ENCODE measurements at regions not wholly inside any gene's neighbourhood (a gene's known extent, or its start where the extent isn't known, plus 50 kb on each side); places are given as distances from the start of the nearest gene placed in this dataset.
"Not testable (repeated sequence)": the region's sequence is repeated elsewhere in the genome, so short reads cannot be mapped to it uniquely, and the experiment has no call there.

- DNase-seq, result no peak
Measured at GRCh38 chr2:198604599-198604998, 800.2 kb downstream of the PLCL1 start.

- DNase-seq, result not testable (repeated sequence)
Measured at GRCh38 chr2:198602986-198603385, 798.6 kb downstream of the PLCL1 start.

- no peak for DNase-seq
Measured at GRCh38 chr2:198597648-198598047, 793.3 kb downstream of the PLCL1 start.

GRCh38 chr2:198596985-198597384 lies 792.6 kb downstream of the PLCL1 start:
- no peak for DNase-seq

- no peak for DNase-seq
Measured at GRCh38 chr2:198595721-198596120, 791.3 kb downstream of the PLCL1 start.

- no peak for DNase-seq
Measured at GRCh38 chr2:198591586-198591985, 787.2 kb downstream of the PLCL1 start.

- DNase-seq, result no peak
Measured at GRCh38 chr2:198587741-198588140, 783.3 kb downstream of the PLCL1 start.

GRCh38 chr2:198587240-198587639 lies 782.8 kb downstream of the PLCL1 start:
- DNase-seq, result no peak

- no peak for DNase-seq
Measured at GRCh38 chr2:198571393-198571792, 767.0 kb downstream of the PLCL1 start.

GRCh38 chr2:198558176-198558575 lies 753.8 kb downstream of the PLCL1 start:
- DNase-seq, result no peak

- DNase-seq, result peak in 1 of 2 experiments; percentile 45
Measured at GRCh38 chr2:198546122-198546521, 741.7 kb downstream of the PLCL1 start.

- no peak for DNase-seq
Measured at GRCh38 chr2:198545411-198545810, 741.0 kb downstream of the PLCL1 start.

GRCh38 chr2:198544461-198544860 lies 740.1 kb downstream of the PLCL1 start:
- no peak for DNase-seq

- DNase-seq, result no peak
Measured at GRCh38 chr2:198534756-198535155, 730.4 kb downstream of the PLCL1 start.

GRCh38 chr2:198525211-198525969 lies 721.0 kb downstream of the PLCL1 start:
- DNase-seq, result no peak

- DNase-seq, result no peak
Measured at GRCh38 chr2:198523710-198524109, 719.3 kb downstream of the PLCL1 start.

GRCh38 chr2:198518935-198519334 lies 714.5 kb downstream of the PLCL1 start:
- no peak for DNase-seq

GRCh38 chr2:198517976-198518375 lies 713.6 kb downstream of the PLCL1 start:
- no peak for DNase-seq

- not testable (repeated sequence) for DNase-seq
Measured at GRCh38 chr2:198508610-198509009, 704.2 kb downstream of the PLCL1 start.

GRCh38 chr2:198499539-198499938 lies 695.1 kb downstream of the PLCL1 start:
- DNase-seq, result no peak

- no peak for DNase-seq
Measured at GRCh38 chr2:198498516-198498915, 694.1 kb downstream of the PLCL1 start.

GRCh38 chr2:198498048-198498447 lies 693.7 kb downstream of the PLCL1 start:
- no peak for DNase-seq

GRCh38 chr2:198494931-198495330 lies 690.5 kb downstream of the PLCL1 start:
- no peak for DNase-seq

- DNase-seq, result no peak
Measured at GRCh38 chr2:198490748-198491147, 686.4 kb downstream of the PLCL1 start.

GRCh38 chr2:198488964-198489363 lies 684.6 kb downstream of the PLCL1 start:
- DNase-seq, result no peak
